HepG2 (cell line): ENCODE measurements at regions not wholly inside any gene's neighbourhood (a gene's known extent, or its start where the extent isn't known, plus 50 kb on each side); places are given as distances from the start of the nearest gene placed in this dataset.

Source experiments
- CBX2 ChIP-seq, 2 experiments: fragments of 200-600 bp in 1 of 2; sonication (generic); formaldehyde crosslinking in 1 of 2; IDR thresholded peaks; 2 replicates each; pipeline versions ENCODE4 v1.7.0 to v1.8.1; 2018 to 2022; ENCODE audit warnings: low read depth in 2 of 2, low read length in 1 of 2, mild to moderate bottlenecking in 1 of 2, missing genetic modification reagents in 1 of 2
- CCDC6 ChIP-seq: sonication (generic); formaldehyde crosslinking; IDR thresholded peaks from 2 replicates; pipeline ENCODE4 v1.8.1; 2022; ENCODE audit warnings: mild to moderate bottlenecking, missing genetic modification reagents, moderate library complexity
- FOXJ3 ChIP-seq: sonication (generic); formaldehyde crosslinking; IDR thresholded peaks from 2 replicates; pipeline ENCODE4 v1.4.0; 2020; ENCODE audit warnings: missing genetic modification reagents, mild to moderate bottlenecking, borderline replicate concordance
- HDAC6 ChIP-seq: fragments of 200-600 bp; sonication (generic); IDR thresholded peaks from 2 replicates; pipeline ENCODE4 v1.7.0; 2017; ENCODE audit warnings: mild to moderate bottlenecking, antibody characterized with exemption, low read length, low read depth
- HMGXB4 ChIP-seq, 2 experiments: sonication (generic) in 1 of 2; formaldehyde crosslinking in 1 of 2; IDR thresholded peaks; 2 replicates each; pipeline versions ENCODE4 v1.4.0 to v1.6.1; 2018 to 2020; ENCODE audit warnings: missing genetic modification reagents in 2 of 2, borderline replicate concordance in 1 of 2, low read depth in 1 of 2, mild to moderate bottlenecking in 1 of 2, missing biosample characterization in 1 of 2
- HNF4G ChIP-seq, 2 experiments: sonication (generic) in 1 of 2; formaldehyde crosslinking in 1 of 2; IDR thresholded peaks; 2 replicates each; pipeline versions ENCODE4 v1.4.0 to v1.6.1; 2011 to 2020; ENCODE audit warnings: borderline replicate concordance in 2 of 2, low read depth in 2 of 2, mild to moderate bottlenecking in 2 of 2, low read length in 1 of 2, missing genetic modification reagents in 1 of 2, moderate library complexity in 1 of 2
- IRX3 ChIP-seq: sonication (generic); formaldehyde crosslinking; IDR thresholded peaks from 2 replicates; pipeline ENCODE4 v1.8.1; 2023; ENCODE audit warnings: mild to moderate bottlenecking, low read depth, missing genetic modification reagents, borderline replicate concordance
- MTERF4 ChIP-seq: sonication (generic); formaldehyde crosslinking; IDR thresholded peaks from 2 replicates; pipeline ENCODE4 v1.8.0; 2023; ENCODE audit warnings: mild to moderate bottlenecking, missing genetic modification reagents
- PHB2 ChIP-seq: fragments of 450-650 bp; IDR thresholded peaks from 2 replicates; pipeline ENCODE4 v1.6.1; 2018; ENCODE audit not compliant: partially characterized antibody
- SMC3 ChIP-seq: IDR thresholded peaks from 2 replicates; pipeline ENCODE4 v1.6.1; 2011; ENCODE audit warnings: low read length, improper control_type of control experiment
- SP1 ChIP-seq, 2 experiments: fragments of 450-650 bp in 1 of 2; sonication (generic) in 1 of 2; formaldehyde crosslinking in 1 of 2; IDR thresholded peaks; 2 replicates each; pipeline versions ENCODE4 v1.4.0 to v1.6.1; 2016 to 2020; ENCODE audit warnings: missing genetic modification reagents in 1 of 2
- TCF7 ChIP-seq: sonication (generic); IDR thresholded peaks from 2 replicates; pipeline ENCODE4 v1.6.1; 2016; ENCODE audit warnings: antibody characterized with exemption, low read depth
- YY1 ChIP-seq: IDR thresholded peaks from 2 replicates; pipeline ENCODE4 v1.6.1; 2011; ENCODE audit warnings: low read length, low read depth, moderate library complexity, mild to moderate bottlenecking; ENCODE audit not compliant: insufficient read depth, insufficient replicate concordance
- ZNF431 ChIP-seq: sonication (generic); formaldehyde crosslinking; IDR thresholded peaks from 2 replicates; pipeline ENCODE4 v1.9.0; 2022; ENCODE audit warnings: missing genetic modification reagents, low read depth, mild to moderate bottlenecking, borderline replicate concordance
- ZNF446 ChIP-seq: sonication (generic); formaldehyde crosslinking; IDR thresholded peaks from 2 replicates; pipeline ENCODE4 v1.5.0; 2020; ENCODE audit warnings: mild to moderate bottlenecking, missing genetic modification reagents
- TF ChIP-seq, protein P1 (sequence below): sonication (generic); formaldehyde crosslinking; conservative IDR thresholded peaks from 2 replicates; pipeline ENCODE4 v1.4.0; 2020; ENCODE audit warnings: missing genetic modification reagents
- TF ChIP-seq, protein P2 (sequence below): sonication (generic); formaldehyde crosslinking; IDR thresholded peaks from 2 replicates; pipeline ENCODE4 v1.8.0; 2022; ENCODE audit warnings: mild to moderate bottlenecking, missing genetic modification reagents, borderline replicate concordance
- TF ChIP-seq, protein P3 (sequence below): IDR thresholded peaks from 2 replicates; pipeline ENCODE4 v1.6.1; 2016; ENCODE audit warnings: missing genetic modification reagents, missing compliant biosample characterization
- TF ChIP-seq, protein P4 (sequence below): sonication (generic); formaldehyde crosslinking; IDR thresholded peaks from 2 replicates; pipeline ENCODE4 v1.4.0; 2020; ENCODE audit warnings: mild to moderate bottlenecking, missing genetic modification reagents

DNA sequence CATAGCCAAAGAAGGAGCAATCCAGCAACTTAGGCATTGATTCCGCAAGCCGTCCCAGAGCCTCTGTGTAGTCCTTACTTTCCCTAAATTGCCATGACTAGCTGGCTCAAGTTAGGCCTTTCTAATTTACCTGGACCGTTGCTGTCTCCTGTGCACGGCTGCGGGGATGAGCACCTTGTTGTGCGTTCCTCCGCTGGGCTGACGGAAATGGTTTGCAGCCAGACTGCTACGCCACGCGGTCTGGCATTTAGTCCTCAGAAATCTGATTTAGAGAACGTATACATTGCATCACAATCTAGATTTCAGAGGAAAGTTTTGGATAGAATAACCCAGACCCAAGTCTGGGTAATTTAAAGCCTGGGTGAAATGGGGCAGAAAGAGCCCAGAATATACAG is 133.2 kb upstream of the ARHGAP5 start (continued):
- TF ChIP-seq HNF4G (IDR thresholded peaks at IDR 0.05; ENCODE audit: borderline replicate concordance, low read depth, low read length) (no peak), HNF4G (CRISPR knock-in tag; IDR thresholded peaks at IDR 0.05; ENCODE audit: borderline replicate concordance, low read depth) (no peak), FOXJ3 (CRISPR knock-in tag) (no peak), TCF7 (no peak), IRX3 (CRISPR knock-in tag) (no peak), MTERF4 (CRISPR knock-in tag) (no peak; the same call in 1 of the 2 replicates), CCDC6 (0 out of 2 replicates have a peak, but pooled peaks have one; percentile 7), ZNF446 (no peak), HDAC6 (no peak), PHB2 (no peak), SMC3 (no peak), YY1 (no peak), CBX2 (IDR thresholded peaks at IDR 0.05; ENCODE audit: low read depth, low read length) (no peak), CBX2 (CRISPR knock-in tag; IDR thresholded peaks at IDR 0.05; ENCODE audit: low read depth) (no peak), ZNF431 (no peak), SP1 (IDR thresholded peaks at IDR 0.05) (no peak), SP1 (CRISPR knock-in tag; IDR thresholded peaks at IDR 0.05) (no peak), HMGXB4 (CRISPR knock-in tag; IDR thresholded peaks at IDR 0.05; ENCODE audit: borderline replicate concordance in 1 of 2, low read depth in 1 of 2) (no peak)
- TF ChIP-seq, protein P1, sequence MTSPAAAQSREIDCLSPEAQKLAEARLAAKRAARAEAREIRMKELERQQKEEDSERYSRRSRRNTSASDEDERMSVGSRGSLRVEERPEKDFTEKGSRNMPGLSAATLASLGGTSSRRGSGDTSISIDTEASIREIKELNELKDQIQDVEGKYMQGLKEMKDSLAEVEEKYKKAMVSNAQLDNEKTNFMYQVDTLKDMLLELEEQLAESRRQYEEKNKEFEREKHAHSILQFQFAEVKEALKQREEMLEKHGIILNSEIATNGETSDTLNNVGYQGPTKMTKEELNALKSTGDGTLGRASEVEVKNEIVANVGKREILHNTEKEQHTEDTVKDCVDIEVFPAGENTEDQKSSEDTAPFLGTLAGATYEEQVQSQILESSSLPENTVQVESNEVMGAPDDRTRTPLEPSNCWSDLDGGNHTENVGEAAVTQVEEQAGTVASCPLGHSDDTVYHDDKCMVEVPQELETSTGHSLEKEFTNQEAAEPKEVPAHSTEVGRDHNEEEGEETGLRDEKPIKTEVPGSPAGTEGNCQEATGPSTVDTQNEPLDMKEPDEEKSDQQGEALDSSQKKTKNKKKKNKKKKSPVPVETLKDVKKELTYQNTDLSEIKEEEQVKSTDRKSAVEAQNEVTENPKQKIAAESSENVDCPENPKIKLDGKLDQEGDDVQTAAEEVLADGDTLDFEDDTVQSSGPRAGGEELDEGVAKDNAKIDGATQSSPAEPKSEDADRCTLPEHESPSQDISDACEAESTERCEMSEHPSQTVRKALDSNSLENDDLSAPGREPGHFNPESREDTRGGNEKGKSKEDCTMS: no peak
- TF ChIP-seq, protein P2, sequence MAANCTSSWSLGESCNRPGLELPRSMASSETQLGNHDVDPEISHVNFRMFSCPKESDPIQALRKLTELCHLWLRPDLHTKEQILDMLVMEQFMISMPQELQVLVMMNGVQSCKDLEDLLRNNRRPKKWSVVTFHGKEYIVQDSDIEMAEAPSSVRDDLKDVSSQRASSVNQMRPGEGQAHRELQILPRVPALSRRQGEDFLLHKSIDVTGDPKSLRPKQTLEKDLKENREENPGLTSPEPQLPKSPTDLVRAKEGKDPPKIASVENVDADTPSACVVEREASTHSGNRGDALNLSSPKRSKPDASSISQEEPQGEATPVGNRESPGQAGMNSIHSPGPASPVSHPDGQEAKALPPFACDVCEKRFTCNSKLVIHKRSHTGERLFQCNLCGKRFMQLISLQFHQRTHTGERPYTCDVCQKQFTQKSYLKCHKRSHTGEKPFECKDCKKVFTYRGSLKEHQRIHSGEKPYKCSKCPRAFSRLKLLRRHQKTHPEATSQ: no peak
- TF ChIP-seq, protein P3, sequence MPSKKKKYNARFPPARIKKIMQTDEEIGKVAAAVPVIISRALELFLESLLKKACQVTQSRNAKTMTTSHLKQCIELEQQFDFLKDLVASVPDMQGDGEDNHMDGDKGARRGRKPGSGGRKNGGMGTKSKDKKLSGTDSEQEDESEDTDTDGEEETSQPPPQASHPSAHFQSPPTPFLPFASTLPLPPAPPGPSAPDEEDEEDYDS (CRISPR knock-in tag): no peak
- TF ChIP-seq, protein P4, sequence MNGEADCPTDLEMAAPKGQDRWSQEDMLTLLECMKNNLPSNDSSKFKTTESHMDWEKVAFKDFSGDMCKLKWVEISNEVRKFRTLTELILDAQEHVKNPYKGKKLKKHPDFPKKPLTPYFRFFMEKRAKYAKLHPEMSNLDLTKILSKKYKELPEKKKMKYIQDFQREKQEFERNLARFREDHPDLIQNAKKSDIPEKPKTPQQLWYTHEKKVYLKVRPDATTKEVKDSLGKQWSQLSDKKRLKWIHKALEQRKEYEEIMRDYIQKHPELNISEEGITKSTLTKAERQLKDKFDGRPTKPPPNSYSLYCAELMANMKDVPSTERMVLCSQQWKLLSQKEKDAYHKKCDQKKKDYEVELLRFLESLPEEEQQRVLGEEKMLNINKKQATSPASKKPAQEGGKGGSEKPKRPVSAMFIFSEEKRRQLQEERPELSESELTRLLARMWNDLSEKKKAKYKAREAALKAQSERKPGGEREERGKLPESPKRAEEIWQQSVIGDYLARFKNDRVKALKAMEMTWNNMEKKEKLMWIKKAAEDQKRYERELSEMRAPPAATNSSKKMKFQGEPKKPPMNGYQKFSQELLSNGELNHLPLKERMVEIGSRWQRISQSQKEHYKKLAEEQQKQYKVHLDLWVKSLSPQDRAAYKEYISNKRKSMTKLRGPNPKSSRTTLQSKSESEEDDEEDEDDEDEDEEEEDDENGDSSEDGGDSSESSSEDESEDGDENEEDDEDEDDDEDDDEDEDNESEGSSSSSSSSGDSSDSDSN: no peak
